ENCODE measurements at regions not wholly inside any gene's neighbourhood (a gene's known extent, or its start where the extent isn't known, plus 50 kb on each side); places are given as distances from the start of the nearest gene placed in this dataset.

- peak; percentile 58 for DNase-seq
These were observed 158.9 kb downstream of the TBXT start for GRCh38 chr6:166008441-166009369.

- peak; percentile 85 for DNase-seq
These were observed 160.0 kb downstream of the TBXT start for GRCh38 chr6:166007349-166008263.

GRCh38 chr6:166006900-166007301 is 160.8 kb downstream of the TBXT start:
- no peak for DNase-seq

GRCh38 chr6:166005944-166006899 is 161.4 kb downstream of the TBXT start:
- peak; percentile 89 for DNase-seq

- peak; percentile 72 for DNase-seq
These were observed 162.2 kb downstream of the TBXT start for GRCh38 chr6:166005401-166005943.

DNA sequence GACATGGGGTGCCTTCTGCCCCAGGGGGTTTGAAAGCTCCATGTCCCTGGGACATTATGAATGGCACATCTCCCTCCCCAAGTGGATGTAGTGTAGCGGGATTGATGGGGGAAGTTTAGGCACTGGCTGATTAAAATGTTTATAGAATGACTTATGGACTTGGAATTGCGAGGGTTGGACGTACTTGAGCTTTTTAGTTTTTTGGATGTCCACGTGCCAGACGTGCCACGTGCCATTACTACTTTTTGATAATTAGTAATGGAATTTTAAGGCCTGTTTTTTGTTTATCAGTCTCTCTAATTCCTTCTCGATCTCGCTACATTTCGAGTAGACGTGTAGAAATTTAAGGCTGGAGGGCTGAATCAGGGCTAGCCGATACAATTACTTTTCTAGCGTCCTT is 162.8 kb downstream of the TBXT start:
- DNase-seq = no peak

- no peak for DNase-seq
These were observed 163.2 kb downstream of the TBXT start for GRCh38 chr6:166004471-166004870.

- DNase-seq = no peak
These were observed 164.1 kb downstream of the TBXT start for GRCh38 chr6:166003569-166003968.

DNA sequence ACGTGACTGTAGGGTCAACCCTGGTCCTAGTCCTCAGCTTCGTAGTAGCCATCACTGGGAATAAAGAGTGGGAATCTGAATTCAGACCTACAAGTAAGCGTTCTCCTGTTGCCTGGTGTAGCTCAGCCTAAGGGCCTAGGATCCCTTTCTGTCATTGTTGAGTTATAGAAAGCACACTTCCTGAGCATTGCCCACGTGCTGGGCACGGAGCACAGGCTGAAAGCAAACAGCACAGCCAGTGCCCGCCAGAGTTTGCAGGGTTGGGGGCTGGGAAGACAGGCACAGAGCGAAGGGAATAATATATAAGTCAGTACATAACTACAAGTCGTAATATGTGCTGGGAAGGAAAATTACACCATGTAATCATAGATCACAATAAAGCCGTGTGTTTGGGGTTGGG is 166.3 kb downstream of the TBXT start:
- no peak for DNase-seq

GRCh38 chr6:165999279-165999678 is 168.4 kb downstream of the TBXT start:
- DNase-seq = no peak

DNA sequence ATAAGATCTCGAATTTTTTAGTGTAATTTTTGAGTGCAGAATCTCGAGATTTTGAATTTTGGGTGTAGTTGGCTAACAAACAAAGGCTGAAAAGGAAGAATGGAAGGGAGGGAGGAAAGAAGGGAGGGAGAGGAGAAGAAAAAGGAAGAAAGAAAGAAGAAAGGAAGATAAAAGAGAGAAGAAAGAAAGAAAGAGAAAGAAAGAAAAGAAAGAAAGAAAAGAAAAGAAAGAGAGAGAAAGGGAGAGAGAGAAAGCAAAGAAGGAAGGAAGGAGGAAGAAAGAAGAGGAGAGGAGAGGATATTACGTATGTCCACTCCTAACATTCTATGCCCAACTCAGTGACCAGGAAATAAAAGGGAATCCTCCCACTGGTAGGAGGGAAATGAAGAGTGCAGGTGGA is 169.6 kb downstream of the TBXT start:
- no peak for DNase-seq

- DNase-seq = no peak
These were observed 176.3 kb downstream of the TBXT start for GRCh38 chr6:165991341-165991740.

DNA sequence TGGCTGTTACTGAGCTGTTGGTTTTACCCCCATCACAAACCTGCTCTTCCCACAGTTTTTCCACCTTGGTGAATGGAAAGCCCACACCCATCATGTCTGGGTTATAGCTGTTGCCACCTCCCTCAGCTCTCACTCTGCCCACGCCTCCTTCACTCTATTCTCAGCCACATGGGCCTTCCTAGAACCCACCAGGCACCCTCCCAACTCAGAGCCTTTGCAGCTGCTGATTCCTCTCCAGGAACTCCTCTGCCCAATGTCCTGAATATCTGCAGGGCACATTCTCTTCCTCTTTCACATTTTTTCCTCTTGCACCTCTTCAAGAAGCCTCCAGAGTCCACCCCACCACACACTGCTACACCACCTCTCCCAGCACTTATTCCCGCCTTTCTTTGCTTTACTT is 177.4 kb downstream of the TBXT start:
- DNase-seq = no peak

- no peak for DNase-seq
These were observed 178.7 kb downstream of the TBXT start for GRCh38 chr6:165988757-165989456.

GRCh38 chr6:165988302-165988756 is 179.3 kb downstream of the TBXT start:
- DNase-seq = no peak

DNA sequence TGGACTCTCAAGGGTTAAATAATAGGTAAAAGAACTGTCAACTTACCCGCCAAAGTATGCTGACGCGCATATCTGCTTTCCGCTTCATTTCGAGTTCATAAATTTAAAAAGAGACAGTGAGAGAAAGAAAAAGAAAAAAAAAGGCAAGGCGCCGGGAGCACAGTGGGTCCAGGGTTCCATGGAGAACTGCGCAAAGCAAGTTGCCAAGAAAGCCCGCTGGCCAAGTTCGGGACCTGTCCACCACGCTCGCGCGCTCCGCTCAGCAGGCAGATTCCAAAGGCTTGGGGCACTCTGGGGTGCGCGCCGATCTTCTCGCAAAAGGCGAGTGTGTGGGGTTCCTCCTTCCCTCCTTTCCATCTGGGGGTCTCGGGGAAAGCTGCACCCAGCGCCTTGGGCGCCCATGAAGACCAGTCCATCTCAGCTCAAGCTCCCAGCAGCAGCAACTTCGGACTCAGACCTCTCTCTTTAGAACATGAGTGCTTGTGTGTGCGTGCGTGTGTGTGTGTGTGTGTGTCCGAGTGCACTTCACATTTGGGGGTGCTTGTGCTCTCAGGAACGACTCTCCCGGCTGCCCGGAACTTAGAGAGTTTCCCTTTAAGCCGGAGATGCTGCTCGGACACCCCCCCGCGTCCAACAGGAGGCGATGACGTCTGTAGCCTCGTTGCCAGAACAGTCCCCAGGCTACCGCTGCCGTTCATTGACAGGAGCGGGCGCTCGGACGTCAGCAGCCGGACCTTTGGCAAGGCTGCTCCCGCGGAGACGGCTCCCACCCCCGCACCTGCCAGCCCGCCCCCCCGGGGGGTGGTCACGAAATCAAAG is 180.0 kb downstream of the TBXT start:
- DNase-seq = peak; percentile 91

GRCh38 chr6:165986914-165987482 is 180.7 kb downstream of the TBXT start:
- DNase-seq = peak; percentile 45

GRCh38 chr6:165986311-165986913 is 181.2 kb downstream of the TBXT start:
- DNase-seq = no peak

DNA sequence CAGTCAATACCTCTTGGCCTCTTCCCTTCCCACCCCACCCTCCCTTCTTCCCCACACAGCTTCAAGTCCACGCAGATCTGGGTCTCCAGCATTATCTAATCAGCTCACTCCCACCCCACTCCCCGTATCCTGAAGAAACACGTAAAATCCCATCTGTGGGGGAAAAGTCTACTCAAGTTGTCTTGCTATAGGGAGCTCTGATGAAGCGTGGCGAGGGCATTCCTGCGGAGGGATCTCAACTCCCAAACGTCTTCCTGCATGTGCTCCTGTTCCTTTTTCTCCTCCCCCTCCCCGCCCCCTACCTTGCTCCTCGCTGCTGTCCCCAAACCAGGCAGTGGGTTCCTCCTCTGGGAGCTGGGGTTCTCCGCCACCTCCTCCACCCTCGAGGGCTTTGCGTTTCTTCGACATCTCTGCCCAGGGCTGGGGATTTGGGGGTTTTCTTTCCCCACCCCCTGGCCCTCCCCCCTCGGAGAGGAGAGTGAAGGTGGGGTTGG is 181.8 kb downstream of the TBXT start:
- DNase-seq = no peak
